K562 (cell line): ENCODE measurements at regions not wholly inside any gene's neighbourhood (a gene's known extent, or its start where the extent isn't known, plus 50 kb on each side); places are given as distances from the start of the nearest gene placed in this dataset.

Experiments
- CTCF ChIP-seq, 3 experiments: IDR thresholded peaks in 2 of 3; conservative IDR thresholded peaks in 1 of 3; 2 replicates each; pipeline ENCODE4 v1.5.1; 2011 to 2012; ENCODE audit warnings: low read length in 3 of 3, mild to moderate bottlenecking in 3 of 3, control low read depth in 2 of 3, improper control_type of control experiment in 1 of 3, inconsistent platforms in 1 of 3, low read depth in 1 of 3, mixed read lengths in 1 of 3, moderate library complexity in 1 of 3; ENCODE audit not compliant: insufficient read depth in 2 of 3
- TAF15 ChIP-seq: fragments of 200-400 bp; formaldehyde crosslinking; IDR thresholded peaks from 2 replicates; pipeline ENCODE4 v1.6.1; 2017; ENCODE audit warnings: mild to moderate bottlenecking, low read depth, low read length, moderate library complexity
- U2AF1 ChIP-seq: fragments of 200-400 bp; formaldehyde crosslinking; optimal IDR thresholded peaks from 2 replicates; pipeline ENCODE3; 2017; ENCODE audit warnings: mild to moderate bottlenecking, low read depth, low read length, moderate library complexity

GRCh38 chr18:8537400-8537799 lies 71.8 kb upstream of the RAB12 start:
- TF ChIP-seq U2AF1 (no peak), TAF15 (no peak), CTCF (IDR thresholded peaks at IDR 0.05 in 2 of 3, conservative IDR thresholded peaks at IDR 0.05 in 1 of 3; ENCODE audit: insufficient read depth in 2 of 3, low read depth in 1 of 3, low read length in 3 of 3) (no peak)
